ENCODE measurements at regions not wholly inside any gene's neighbourhood (a gene's known extent, or its start where the extent isn't known, plus 50 kb on each side); places are given as distances from the start of the nearest gene placed in this dataset.
A peak's percentile ranks its signal among the peaks of the same experiment; 100 is the strongest.

DNA sequence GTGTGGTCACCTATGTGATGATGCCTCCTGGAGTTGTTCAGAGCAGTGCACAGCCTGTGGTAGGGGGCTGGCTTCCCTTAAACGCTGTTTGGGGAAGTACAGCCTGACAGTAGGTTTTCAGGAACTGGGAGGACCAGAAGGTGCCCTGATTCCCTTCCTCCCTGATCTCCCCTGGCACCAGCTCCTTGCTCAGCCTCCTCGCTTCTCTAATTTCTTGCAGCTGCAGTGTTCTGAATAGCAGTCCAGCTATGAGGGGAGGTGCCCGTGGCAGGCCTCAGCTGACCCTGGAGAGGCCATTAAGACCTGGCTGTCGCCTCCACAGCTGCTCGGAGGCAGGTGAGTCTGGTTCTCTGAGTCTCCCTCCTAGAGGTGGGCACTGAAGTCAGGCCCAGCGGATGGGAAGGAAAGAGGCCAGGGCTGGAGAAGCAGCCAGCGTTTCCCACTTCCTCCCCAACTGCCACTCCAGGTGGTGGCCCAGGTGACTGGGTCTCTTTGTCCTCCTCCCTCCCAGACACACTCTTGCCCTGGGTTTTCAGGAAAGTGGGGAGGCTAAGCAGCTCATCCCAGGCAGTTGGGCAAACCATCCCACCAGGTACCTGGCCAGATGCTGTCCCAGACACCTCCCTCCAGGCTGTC, 52.0 kb upstream of the RPL11 start:
- no peak overlapping the region for H3K4me3 ChIP-seq (ENCODE audit: low read length)
- H3K9ac ChIP-seq (ENCODE audit: low read depth, low read length) = no peak overlapping the region
- no peaks in the 10 kb centered on the region for H3K36me3 ChIP-seq (ENCODE audit: insufficient read depth, low read depth, low read length)
- no peaks in the 10 kb centered on the region for H3K9me3 ChIP-seq (ENCODE audit: insufficient read depth, low read depth, low read length)
- peaks cover 8% of the 10 kb centered on the region; the same call in 1 of the 2 replicates for H3K4me1 ChIP-seq (ENCODE audit: insufficient read depth, low read length)
- no peaks in the 10 kb centered on the region for H3K27me3 ChIP-seq (ENCODE audit: insufficient read depth, low read length)
- H3K27ac ChIP-seq (ENCODE audit: low read length) = no peak overlapping the region

DNA sequence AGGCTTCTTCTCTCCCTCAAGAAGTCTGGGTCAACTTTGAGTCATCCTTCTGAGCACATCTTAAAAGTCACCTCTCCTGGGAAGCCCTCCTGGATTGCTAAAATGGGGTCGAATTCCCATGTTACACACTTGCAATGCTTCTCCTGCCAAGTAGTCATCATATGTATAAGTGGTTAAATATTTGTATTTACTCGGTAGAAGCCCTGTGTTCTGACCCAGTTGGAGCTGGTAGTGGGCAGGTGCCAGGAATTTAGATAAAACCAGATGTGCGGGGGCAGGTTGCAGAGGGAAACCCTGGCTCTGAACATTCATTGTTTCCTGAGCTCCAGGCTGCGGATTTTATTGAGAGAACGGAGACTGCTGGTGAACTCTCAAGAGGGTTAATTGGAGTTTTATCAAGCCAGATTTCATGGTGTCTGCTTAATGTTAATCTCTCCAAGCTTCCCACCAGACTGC, 52.8 kb upstream of the RPL11 start:
- no peak overlapping the region for H3K9ac ChIP-seq (ENCODE audit: low read depth, low read length)

DNA sequence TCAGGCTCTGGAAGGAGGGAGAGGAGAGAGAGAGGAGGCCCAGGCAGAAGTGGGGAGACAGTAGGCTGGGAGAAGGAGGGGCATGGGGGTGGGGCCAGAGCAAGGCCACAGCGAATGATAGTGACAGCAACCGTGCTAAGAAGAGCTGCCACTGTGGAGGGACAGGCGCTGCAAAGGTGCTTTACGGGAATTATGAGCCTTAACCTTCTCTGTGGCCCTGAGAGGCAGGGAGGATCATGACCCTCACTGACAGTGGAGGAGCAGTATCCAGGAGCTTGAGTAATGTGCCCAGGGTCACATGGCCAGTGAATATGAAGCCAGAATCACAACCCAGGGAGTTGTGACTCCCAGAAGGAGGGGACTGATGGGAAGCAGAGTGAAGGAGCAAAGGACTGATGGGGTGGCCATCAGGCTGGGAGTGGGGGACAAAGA, 53.4 kb upstream of the RPL11 start:
- no peaks in the 10 kb centered on the region for H3K9me3 ChIP-seq (ENCODE audit: insufficient read depth, low read depth, low read length)
- no peaks in the 10 kb centered on the region for H3K36me3 ChIP-seq (ENCODE audit: insufficient read depth, low read depth, low read length)
- H3K9ac ChIP-seq (ENCODE audit: low read depth, low read length) = no peak overlapping the region
- H3K4me3 ChIP-seq (ENCODE audit: low read length) = no peak overlapping the region
- H3K27me3 ChIP-seq (ENCODE audit: insufficient read depth, low read length) = no peaks in the 10 kb centered on the region
- H3K27ac ChIP-seq (ENCODE audit: low read length) = no peak overlapping the region
- peaks cover 4% of the 10 kb centered on the region; the same call in 1 of the 2 replicates for H3K4me1 ChIP-seq (ENCODE audit: insufficient read depth, low read length)

More for the DNA sequence above, 52.8 kb upstream of the RPL11 start:
- Histone ChIP-seq H3K27me3 (ENCODE audit: insufficient read depth, low read length) (no peaks in the 10 kb centered on the region), H3K4me3 (ENCODE audit: low read length) (no peak overlapping the region), H3K4me1 (ENCODE audit: insufficient read depth, low read length) (peaks cover 4% of the 10 kb centered on the region; the same call in 1 of the 2 replicates), H3K36me3 (ENCODE audit: insufficient read depth, low read depth, low read length) (no peaks in the 10 kb centered on the region), H3K27ac (ENCODE audit: low read length) (no peak overlapping the region), H3K9me3 (ENCODE audit: insufficient read depth, low read depth, low read length) (no peaks in the 10 kb centered on the region)

DNA sequence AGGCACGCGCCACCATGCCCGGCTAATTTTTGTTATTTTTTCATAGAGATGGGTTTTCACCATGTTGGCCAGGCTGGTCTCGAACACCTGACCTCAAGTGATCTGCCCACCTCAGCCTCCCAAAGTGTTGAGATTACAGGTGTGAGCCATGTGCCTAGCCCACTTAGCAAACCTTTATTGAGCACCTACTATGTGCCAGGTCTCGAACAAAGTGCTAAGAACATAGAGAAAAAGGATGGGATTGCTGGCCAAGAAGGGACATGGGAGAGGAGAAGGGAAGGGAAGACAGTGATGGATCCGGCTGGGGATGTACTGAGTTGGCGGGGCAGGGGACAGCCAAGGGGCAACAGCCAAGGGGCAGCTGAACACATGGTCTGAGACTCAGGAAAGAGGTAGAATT, 55.6 kb upstream of the RPL11 start:
- H3K27me3 ChIP-seq (ENCODE audit: insufficient read depth, low read length) = no peaks in the 10 kb centered on the region
- H3K27ac ChIP-seq (ENCODE audit: low read length) = no peak overlapping the region

DNA sequence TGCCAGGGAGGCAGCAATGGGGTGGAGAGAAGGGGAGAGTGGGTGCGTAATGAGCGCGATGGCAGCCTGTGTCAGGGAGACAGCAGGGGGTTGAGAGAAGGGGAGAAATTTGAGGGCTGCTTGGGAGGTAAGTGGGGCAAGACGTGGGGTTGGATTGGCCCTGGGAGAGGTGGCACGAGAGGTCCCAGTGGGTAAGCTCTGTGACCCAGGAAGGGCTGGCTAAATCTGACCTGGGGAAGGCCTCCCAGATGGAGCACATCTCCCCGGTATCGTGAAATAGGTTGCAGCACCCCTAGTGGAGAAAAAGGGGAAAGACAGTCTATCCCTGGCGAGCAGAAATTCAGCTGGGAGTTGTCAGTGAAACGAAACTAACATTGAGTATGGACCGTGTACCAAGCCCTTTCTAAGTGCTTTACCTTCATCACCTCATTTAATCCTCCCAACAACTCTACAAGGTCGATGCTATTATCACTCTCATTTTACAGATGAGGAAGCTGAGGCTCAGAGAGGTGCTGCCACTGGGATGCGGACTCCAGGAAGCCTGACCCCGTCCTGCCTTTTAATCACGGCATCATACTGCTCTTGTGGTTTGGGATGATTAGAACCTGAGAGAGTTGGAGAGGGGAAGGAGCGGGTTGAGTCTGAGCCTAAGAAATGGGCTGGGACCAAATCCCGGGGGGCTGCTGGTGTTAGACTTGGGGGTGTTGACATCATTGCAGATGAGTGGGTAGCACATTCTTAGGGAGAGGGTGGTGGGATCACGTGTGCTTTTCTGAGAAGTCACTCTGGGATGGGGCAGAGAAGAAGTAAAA, 56.6 kb upstream of the RPL11 start:
- H3K9me3 ChIP-seq (ENCODE audit: insufficient read depth, low read depth, low read length) = no peaks in the 10 kb centered on the region
- no peak overlapping the region for H3K27ac ChIP-seq (ENCODE audit: low read length)
- H3K27me3 ChIP-seq (ENCODE audit: insufficient read depth, low read length) = no peaks in the 10 kb centered on the region
- H3K4me3 ChIP-seq (ENCODE audit: low read length) = peak overlapping the region; percentile 31; the same call in 1 of the 2 replicates
- no peaks in the 10 kb centered on the region for H3K36me3 ChIP-seq (ENCODE audit: insufficient read depth, low read depth, low read length)
- peak overlapping the region; percentile 27; the same call in 1 of the 2 replicates for H3K9ac ChIP-seq (ENCODE audit: low read depth, low read length)
- H3K4me1 ChIP-seq (ENCODE audit: insufficient read depth, low read length) = peaks cover 4% of the 10 kb centered on the region; the same call in 1 of the 2 replicates

More for the DNA sequence above, 55.6 kb upstream of the RPL11 start:
- H3K4me1 ChIP-seq (ENCODE audit: insufficient read depth, low read length) = peaks cover 4% of the 10 kb centered on the region; the same call in 1 of the 2 replicates
- H3K9me3 ChIP-seq (ENCODE audit: insufficient read depth, low read depth, low read length) = no peaks in the 10 kb centered on the region
- no peak overlapping the region for H3K4me3 ChIP-seq (ENCODE audit: low read length)
- H3K36me3 ChIP-seq (ENCODE audit: insufficient read depth, low read depth, low read length) = no peaks in the 10 kb centered on the region
- H3K9ac ChIP-seq (ENCODE audit: low read depth, low read length) = no peak overlapping the region

DNA sequence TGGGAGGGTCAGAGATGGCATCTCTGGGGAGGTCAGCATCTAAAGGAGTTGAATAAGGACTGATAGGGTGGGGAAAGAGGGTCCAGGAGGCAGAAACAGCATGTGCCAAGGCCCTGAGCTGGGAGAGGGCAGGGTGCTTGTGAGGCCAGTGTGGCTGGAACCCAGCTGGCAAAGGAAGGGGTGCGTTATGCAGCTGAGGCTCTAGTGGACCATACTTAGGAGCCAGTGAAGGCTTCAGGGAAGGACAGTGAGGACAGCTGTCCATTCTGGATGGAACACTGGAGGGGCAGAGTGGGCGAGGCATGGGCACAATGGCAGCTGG, 57.1 kb upstream of the RPL11 start:
- Histone ChIP-seq H3K9ac (ENCODE audit: low read depth, low read length) (no peak overlapping the region), H3K9me3 (ENCODE audit: insufficient read depth, low read depth, low read length) (no peaks in the 10 kb centered on the region), H3K36me3 (ENCODE audit: insufficient read depth, low read depth, low read length) (no peaks in the 10 kb centered on the region), H3K4me3 (ENCODE audit: low read length) (no peak overlapping the region), H3K27me3 (ENCODE audit: insufficient read depth, low read length) (no peaks in the 10 kb centered on the region), H3K27ac (ENCODE audit: low read length) (no peak overlapping the region), H3K4me1 (ENCODE audit: insufficient read depth, low read length) (peaks cover 4% of the 10 kb centered on the region; the same call in 1 of the 2 replicates)

DNA sequence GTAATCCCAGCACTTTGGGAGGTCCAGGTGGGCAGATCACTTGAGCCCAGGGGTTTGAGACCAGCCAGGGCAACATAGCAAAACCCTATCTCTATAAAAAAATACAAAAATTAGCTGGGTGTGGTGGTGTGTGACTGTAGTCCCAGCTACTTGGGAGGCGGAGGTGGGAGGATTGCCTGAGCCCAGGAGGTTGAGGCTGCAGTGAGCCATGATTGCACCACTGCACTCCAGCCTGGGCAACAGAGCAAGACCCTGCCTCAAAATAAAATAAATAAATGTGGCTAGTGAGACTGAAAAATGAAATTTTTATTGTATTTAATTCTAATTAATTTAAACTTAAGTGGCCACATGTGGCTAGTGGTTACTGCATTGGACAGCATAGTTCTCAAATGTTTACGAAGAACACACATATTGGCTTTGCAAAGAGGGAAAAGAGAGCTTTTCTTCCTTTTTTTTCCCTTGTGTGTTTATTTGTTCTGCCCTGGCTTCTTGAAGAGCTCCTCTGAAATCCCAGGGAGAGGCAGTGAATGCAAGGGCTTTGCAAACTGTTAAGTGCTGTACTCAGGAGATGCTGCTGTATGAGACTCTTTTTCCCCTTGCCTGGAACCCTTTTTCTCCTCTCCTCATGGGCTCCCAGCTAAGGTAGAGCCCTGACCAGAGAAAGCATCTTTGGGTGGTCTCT, 59.0 kb upstream of the RPL11 start:
- Histone ChIP-seq H3K9me3 (ENCODE audit: insufficient read depth, low read depth, low read length) (no peaks in the 10 kb centered on the region), H3K36me3 (ENCODE audit: insufficient read depth, low read depth, low read length) (no peaks in the 10 kb centered on the region), H3K9ac (ENCODE audit: low read depth, low read length) (no peak overlapping the region), H3K4me3 (ENCODE audit: low read length) (no peak overlapping the region), H3K27ac (ENCODE audit: low read length) (no peak overlapping the region), H3K4me1 (ENCODE audit: insufficient read depth, low read length) (peaks cover 4% of the 10 kb centered on the region; the same call in 1 of the 2 replicates), H3K27me3 (ENCODE audit: insufficient read depth, low read length) (no peaks in the 10 kb centered on the region)

DNA sequence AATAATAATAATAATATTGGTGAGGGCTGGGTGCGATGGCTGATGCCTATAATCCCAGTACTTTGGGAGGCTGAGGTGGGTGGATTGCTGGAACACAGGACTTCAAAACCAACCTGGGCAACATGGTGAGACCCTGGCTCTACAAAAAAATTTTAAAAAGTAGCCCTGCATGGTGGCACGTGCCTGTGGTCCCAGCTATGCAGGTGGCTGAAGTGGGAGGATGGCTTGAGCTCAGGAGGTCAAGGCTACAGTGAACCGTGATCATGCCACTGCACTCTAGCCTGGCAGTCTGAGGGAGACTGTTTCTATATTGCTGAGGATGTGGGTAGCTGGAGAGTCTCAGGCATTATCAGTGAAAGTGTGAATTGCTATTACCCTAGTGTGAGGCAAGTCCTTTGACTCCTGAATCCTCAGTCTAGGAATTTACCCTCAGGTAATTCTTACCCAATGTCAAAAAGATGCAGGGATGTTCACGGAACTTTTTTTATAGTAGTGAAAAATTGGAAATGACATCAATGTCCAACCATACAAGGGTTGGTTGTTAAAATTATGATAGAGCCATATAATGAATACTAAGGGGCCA, 61.8 kb upstream of the RPL11 start:
- Histone ChIP-seq H3K4me3 (ENCODE audit: low read length) (no peak overlapping the region), H3K9me3 (ENCODE audit: insufficient read depth, low read depth, low read length) (no peaks in the 10 kb centered on the region), H3K9ac (ENCODE audit: low read depth, low read length) (no peak overlapping the region), H3K27me3 (ENCODE audit: insufficient read depth, low read length) (no peaks in the 10 kb centered on the region), H3K27ac (ENCODE audit: low read length) (no peak overlapping the region), H3K4me1 (ENCODE audit: insufficient read depth, low read length) (no peaks in the 10 kb centered on the region), H3K36me3 (ENCODE audit: insufficient read depth, low read depth, low read length) (no peaks in the 10 kb centered on the region)

DNA sequence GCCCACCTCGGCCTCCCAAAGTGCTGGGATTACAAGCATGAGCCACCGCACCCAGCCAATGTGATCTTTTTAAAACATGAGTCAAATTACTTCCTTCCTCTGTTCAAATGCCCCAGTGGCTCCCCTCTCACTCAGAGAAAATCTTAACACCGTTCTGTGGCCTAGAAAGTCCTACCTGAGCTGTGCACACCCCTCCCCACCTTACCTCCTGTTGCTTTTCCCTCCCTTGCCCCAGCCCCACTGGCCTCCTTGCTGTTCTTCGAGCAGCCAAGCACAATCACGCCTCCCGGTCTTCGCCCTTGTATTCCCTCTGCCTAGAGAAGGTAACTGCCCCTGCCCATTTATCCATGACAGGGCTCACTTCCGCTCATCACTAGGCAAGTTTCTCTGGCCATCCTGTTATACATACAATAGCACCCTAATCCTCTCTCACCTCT, 62.6 kb upstream of the RPL11 start:
- H3K27ac ChIP-seq (ENCODE audit: low read length) = no peak overlapping the region
- no peak overlapping the region for H3K9ac ChIP-seq (ENCODE audit: low read depth, low read length)
- no peak overlapping the region for H3K4me3 ChIP-seq (ENCODE audit: low read length)
- H3K36me3 ChIP-seq (ENCODE audit: insufficient read depth, low read depth, low read length) = no peaks in the 10 kb centered on the region
- no peaks in the 10 kb centered on the region for H3K27me3 ChIP-seq (ENCODE audit: insufficient read depth, low read length)
- no peaks in the 10 kb centered on the region for H3K4me1 ChIP-seq (ENCODE audit: insufficient read depth, low read length)
- no peaks in the 10 kb centered on the region for H3K9me3 ChIP-seq (ENCODE audit: insufficient read depth, low read depth, low read length)

DNA sequence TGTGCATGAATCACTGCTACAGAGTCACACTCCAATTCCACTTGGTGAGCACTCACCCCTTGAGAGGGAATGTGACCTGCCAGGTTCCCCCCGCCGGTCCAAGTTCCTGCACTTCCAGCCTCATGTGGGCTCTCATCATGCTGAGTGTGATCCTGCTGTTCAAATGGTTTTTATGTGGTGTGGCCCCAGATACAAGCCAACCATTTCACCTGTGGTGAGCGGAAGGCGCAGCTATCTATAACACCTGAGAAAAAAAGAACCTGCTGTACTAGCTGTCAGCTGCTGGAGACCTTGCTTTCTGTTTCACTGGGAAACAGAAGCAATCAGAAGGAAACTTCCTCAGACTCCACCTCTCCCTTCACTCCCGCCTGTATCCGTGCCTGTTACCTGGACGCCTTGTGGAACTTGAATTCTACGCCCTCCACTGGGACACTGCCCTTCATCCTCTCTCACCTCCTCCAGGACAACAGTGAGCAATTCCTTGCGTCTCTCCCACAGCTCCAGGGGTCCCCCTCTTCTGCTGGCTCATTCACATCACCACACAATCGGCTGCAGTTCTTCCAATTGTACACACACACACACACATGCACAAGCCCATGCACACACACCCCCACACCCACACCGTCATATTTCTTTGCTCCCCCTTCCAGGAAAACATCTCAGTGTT, 64.4 kb upstream of the RPL11 start:
- no peak overlapping the region for H3K9ac ChIP-seq (ENCODE audit: low read depth, low read length)
- no peak overlapping the region for H3K4me3 ChIP-seq (ENCODE audit: low read length)
- no peaks in the 10 kb centered on the region for H3K27me3 ChIP-seq (ENCODE audit: insufficient read depth, low read length)
- H3K27ac ChIP-seq (ENCODE audit: low read length) = no peak overlapping the region
- no peaks in the 10 kb centered on the region for H3K4me1 ChIP-seq (ENCODE audit: insufficient read depth, low read length)
- H3K9me3 ChIP-seq (ENCODE audit: insufficient read depth, low read depth, low read length) = no peaks in the 10 kb centered on the region
- H3K36me3 ChIP-seq (ENCODE audit: insufficient read depth, low read depth, low read length) = no peaks in the 10 kb centered on the region

DNA sequence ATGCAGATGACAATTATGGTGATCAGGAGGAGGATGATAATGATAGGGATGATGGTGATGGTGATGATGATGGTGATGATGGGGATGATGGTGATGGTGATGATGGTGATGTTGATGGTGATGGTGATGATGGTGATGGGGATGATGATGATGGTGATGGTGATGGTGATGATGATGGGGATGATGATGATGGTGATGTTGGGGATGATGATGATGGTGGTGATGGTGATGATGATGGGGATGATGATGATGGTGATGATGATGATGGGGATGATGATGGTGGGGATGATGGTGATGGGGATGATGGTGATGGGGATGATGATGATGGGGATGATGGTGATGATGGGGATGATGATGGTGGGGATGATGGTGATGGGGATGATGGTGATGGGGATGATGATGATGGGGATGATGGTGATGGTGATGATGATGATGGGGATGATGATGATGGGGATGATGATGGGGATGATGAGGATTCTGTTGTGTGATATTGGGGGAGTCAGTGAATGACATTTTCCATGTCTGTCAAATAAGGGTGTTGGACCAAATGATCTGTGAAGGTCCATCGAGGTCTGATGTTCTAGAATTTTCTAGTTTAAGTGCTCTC, 65.6 kb upstream of the RPL11 start:
- H3K9ac ChIP-seq (ENCODE audit: low read depth, low read length) = no peak overlapping the region
- H3K4me1 ChIP-seq (ENCODE audit: insufficient read depth, low read length) = no peaks in the 10 kb centered on the region
- no peak overlapping the region for H3K4me3 ChIP-seq (ENCODE audit: low read length)

More for the DNA sequence above, 65.6 kb upstream of the RPL11 start:
- Histone ChIP-seq H3K9me3 (ENCODE audit: insufficient read depth, low read depth, low read length) (no peaks in the 10 kb centered on the region), H3K27me3 (ENCODE audit: insufficient read depth, low read length) (peaks cover 5% of the 10 kb centered on the region; the same call in 1 of the 2 replicates), H3K36me3 (ENCODE audit: insufficient read depth, low read depth, low read length) (no peaks in the 10 kb centered on the region), H3K27ac (ENCODE audit: low read length) (no peak overlapping the region)

Measured in iPS-20b (cell line).